Stimulated activated CD4-positive, alpha-beta T cell treated with anti-CD3 and anti-CD28 coated beads, Interleukin-15, amount 100 ng/mL, for 1 hour (primary cell): ENCODE measurements at regions not wholly inside any gene's neighbourhood (a gene's known extent, or its start where the extent isn't known, plus 50 kb on each side); places are given as distances from the start of the nearest gene placed in this dataset.

Source experiments
- DNase-seq, 2 donors: peaks; one replicate each; pipeline ENCODE4 v3.0.0-alpha.2; 2020; ENCODE audit warnings: low read depth in 1 of 2, low spot score in 1 of 2

GRCh38 chr1:168782559-168783116 lies 53.6 kb upstream of the DPT start:
- no peak for DNase-seq

DNA sequence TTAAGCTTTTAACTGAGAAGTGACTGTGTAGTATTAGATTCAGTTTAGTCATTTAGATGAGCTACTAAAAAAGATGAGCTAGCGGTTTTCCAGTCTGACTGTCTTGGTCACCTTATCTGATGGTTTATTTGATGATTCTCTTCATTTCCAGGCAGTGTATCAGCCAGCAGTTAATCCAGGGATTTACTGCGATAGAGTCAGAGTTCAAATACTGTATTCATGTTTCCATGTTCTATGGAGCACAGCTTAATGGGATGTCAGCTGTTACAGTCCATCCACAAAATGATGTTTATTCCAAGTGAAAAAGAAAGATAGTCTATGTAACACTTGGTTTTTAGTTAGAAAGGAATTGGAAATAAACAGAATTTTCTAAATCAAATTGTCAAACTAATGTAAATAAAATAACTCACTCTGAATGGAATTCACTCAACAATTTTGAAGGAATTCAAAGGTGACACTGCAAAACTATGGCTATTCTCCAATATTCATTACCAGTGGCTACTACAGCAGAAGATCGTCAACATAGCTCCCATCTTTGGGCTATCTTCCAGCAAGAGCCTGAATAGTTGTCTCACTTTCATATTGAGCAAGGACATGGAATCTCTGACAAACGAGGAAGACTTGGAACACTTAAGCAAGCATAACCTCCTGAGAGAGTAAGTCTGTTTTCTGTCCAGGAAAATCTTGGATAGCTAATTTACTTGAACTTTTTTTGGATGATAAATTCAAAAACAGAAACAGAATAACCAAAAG lies 54.6 kb upstream of the DPT start:
- no peak for DNase-seq

DNA sequence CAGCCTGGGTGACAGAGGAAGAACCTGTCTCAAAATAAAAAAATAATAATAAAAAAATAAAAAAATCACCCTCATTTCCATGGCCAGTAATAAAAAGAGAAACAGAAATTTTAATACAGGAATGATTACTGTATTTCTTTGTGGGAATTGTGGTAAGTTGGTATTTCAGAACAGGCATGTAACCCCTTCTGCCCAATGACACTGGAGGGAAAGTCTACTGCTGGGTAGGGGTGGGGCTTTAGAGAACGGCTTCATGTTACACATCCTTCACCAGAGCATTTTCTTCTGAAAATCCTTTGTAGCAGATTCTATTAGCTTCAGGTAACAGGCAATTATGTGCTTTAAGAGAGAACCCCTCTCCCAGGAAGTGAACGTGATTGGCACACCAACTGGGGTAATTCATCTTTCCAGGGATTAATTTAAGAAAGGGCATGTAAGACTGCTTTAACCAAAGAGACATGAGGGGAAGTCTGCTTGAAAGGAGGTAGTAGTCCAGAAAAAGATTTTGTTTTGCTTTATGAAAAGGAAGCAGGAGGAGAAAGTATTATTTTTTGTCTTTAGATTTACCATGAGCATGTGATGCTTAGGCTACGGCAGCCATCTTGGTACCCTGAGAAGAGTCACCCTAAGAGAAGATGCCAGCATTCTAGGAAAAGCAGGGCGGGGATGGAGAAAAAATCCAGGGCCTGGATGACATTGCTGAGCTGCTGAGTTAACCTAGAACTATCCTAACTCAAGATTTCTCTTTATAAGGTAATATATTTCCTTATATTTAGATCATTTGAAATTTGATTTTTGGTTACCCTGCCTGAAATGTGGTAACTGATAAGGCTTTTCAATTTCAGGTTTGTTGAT lies 57.7 kb upstream of the DPT start:
- DNase-seq: no peak

GRCh38 chr1:168788258-168788657 lies 59.3 kb upstream of the DPT start:
- no peak for DNase-seq

GRCh38 chr1:168789501-168789900 lies 60.5 kb upstream of the DPT start:
- DNase-seq: no peak

- DNase-seq: no peak
Observed at GRCh38 chr1:168792142-168792541, 63.1 kb upstream of the DPT start.

DNA sequence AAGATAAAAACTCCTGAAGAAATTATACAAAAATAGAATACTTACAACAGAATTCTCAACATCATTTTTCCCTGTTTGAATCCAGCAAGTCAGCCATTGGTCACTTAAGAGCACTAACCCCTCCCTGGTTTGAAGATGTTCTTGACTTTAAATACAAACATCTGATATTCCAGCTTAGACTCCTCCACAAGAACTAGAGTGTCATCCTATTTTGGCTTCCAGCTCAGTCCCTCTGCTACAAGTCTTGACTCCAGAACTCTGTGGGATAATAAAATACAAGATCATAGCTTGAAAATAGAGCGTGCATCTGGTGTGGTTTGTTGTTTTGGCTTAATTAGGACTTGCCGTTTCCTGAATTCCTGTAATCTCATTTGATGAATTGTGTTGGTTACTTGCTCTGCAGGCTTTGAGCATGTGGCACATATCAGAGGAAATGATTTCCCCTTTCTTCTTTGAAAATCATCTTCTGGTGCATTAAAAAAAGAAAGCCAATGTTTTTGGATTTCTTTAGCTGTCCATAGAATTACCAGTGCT lies 63.7 kb upstream of the DPT start:
- no peak for DNase-seq

DNA sequence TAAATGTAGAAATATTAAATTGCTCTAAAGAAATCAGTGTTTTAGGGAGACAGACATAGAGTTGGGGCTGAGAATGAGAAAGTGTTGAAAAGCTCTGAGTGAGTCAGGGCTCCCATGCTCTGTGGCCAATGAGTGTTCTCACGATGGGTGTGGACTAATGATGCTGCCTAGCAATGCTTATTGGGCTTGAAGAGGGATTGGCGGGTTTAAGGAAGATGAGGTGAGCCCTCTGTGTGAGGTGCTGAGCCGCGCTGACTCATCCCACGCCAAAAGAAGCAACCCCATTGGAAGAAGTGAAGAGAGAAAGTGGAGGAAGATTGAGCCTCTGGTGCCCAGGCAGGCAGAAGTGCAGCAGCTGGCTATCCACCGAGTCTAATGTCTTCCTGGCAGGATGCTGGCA lies 65.1 kb upstream of the DPT start:
- no peak for DNase-seq

- no peak for DNase-seq
Observed at GRCh38 chr1:168795681-168796080, 66.7 kb upstream of the DPT start.

DNA sequence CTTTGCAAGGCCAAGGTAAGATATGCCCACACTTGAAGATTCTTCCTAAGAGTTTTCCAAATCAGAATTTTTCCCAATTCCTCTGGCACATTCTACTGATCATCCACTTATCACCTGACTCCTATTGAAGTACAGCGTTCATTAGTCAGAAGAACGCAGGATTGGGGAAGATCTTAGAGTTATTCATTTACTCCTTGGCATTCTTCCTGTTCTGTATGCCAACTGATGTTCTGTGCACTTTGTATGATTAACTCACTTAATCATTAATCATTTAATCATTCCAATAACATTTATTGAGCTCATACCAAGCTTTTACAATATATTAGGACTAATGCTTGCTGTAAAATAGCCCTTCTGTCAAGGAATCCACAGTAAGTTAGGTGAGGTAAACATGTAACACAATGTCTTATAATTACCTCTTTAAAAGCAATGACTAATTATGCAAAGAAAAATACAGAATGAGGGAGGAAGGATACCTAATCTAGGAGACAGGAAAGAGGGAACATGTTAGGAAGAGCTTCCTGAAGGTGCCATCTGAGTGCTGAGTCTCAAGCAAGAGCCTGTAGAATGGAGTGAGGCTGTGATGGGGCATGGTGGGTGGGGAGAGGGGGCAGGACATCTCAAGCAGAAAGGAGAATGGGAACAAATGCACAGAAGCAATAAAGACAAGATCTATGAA lies 71.1 kb upstream of the DPT start:
- no peak for DNase-seq

- no peak for DNase-seq
Observed at GRCh38 chr1:168801032-168801745, 72.2 kb upstream of the DPT start.

- DNase-seq: no peak
Observed at GRCh38 chr1:168803806-168804510, 75.0 kb upstream of the DPT start.

DNA sequence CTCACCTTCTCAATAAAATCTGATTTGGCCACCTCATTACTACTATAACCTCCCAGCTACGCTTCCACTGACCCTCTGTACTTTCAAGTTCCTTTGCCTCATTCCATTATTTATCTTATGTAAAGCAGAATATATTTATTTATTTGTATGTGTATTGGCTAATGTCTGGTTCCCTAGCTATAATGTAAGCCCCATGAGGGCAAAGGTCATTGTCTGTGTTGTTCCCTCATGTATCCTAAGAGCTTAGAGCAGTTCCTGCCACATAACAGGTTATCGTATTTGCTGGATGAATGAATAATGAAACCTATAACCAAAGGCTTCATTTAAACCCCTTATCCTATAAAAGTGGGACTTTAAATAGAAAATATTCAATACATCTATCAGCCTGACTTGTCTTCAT lies 77.9 kb upstream of the DPT start:
- no peak for DNase-seq

DNA sequence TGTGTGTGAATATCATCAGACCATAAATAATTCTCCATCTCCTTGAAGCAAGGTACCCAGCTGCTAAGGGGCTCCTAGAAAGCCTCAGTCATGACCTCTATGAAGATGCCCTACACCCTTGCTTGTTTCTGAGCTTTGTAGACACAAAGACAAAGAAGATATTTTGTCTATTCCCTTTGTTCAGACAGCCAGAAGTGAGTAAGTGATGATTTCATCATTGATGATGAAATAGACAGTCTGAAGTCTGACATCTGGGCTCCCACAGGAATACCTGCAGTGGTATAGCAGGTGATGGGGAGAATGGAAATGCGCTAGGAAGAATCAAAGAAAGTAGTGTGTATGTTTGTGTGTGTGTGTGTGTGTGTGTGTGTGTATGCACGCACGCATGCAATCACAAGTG lies 82.2 kb upstream of the DPT start:
- no peak for DNase-seq

DNA sequence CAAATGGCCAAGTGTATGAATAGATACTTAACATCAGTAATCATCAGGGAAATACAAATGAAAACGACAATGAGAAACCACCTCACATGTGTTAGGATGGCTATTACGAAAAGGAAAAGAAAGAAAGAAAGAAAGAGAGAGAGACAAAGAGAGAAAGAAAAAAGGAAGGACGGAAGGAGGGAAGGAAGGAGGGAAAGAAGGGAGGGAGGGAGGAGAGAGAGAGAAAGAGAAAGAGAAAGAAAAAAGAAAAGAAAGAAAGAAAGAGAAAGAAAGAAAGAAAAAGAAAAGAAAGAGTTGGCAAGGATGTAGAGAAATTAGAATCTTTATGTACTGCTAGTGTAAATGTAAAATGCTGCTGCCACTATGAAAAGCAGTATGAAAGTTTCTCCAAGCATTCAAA lies 90.7 kb upstream of the DPT start:
- DNase-seq: no peak

- DNase-seq: no peak
Observed at GRCh38 chr1:168821434-168821833, 92.4 kb upstream of the DPT start.

DNA sequence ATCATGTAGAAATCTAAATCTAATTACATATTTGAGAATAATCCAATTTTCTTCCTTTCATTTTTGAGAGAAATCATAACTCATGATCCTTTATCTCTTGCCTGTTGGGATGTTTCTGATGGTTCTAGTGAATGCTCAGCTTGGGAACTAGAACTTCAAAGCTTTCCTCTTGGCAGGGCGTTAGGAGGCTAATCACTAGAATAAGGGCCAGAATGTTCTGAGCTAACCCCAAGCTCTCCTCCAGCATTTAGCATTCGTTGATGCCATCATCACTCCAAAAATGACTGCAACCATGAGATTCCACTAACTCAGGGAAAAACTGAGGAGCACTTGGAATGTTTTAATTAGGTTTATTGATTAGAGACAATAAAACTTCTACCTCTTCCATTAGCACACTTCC lies 93.9 kb upstream of the DPT start:
- DNase-seq: no peak

DNA sequence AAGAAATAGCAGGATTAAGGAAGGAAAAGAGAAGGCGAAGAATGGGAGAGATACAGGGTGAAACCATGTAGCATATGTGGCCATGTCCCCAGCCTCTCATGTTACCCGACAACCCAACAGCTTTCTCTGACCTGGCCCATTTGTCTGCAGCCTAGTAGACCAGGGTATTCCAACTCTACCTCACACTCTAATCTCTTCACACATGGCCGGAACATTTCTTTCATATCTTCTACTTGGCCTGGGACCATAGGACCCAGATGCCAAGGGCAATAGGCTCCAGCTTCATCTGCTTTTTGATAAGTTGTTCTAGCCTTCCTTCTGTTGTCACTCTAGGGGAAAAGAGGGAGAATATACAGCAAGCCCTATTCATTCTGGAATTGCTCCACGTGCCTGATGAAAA lies 95.0 kb upstream of the DPT start:
- no peak for DNase-seq

DNA sequence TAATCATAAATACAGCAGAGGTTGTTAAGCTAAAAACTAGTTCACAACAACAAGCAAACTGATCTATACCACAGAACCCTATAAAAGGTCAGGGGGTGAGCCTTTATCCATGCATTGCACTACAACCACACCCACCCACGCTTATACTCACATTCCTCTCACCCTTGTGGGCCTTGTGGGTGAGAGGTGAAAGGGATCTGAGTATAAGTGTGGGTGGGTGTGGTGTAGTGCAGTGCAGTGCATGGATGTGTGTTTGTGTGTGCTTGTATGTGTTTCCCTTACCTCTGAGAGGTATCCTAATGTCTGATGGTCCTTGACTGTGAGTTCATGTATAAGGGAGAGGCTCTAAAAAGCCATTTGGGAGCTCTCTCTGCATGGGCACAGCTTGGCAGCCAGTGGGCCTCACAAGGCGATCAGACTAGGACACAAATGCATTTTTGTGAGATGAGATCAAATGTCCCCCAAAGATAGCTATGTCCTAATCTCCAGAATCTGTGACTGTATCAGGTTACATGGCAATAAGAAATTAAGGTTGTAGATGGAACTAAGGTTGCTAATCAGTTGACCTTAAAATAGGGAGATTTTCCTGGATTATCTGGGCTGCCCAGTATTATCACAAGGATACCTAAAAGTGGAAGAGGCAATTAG lies 95.5 kb upstream of the DPT start:
- DNase-seq: no peak

DNA sequence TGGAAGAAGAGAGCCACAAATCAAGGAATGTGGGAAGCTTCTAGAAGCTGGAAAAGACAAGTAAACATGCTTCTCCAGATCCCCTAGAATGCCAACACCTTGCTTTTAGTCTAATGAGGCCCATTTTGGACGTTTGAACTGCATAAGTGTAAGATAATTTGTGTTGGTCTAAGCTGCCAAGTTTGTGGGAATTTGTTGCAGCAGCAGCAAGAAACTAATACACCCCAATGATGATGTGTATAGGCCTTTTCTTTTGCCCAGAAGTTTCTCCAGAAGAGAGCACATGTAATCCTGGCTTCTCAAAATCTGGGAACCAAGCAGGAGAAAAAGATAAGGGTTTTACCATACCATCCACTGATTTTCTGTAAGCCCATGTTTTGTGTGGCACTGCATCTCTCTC lies 96.1 kb upstream of the DPT start:
- no peak for DNase-seq
